ENCODE measurements at regions not wholly inside any gene's neighbourhood (a gene's known extent, or its start where the extent isn't known, plus 50 kb on each side); places are given as distances from the start of the nearest gene placed in this dataset.

DNA sequence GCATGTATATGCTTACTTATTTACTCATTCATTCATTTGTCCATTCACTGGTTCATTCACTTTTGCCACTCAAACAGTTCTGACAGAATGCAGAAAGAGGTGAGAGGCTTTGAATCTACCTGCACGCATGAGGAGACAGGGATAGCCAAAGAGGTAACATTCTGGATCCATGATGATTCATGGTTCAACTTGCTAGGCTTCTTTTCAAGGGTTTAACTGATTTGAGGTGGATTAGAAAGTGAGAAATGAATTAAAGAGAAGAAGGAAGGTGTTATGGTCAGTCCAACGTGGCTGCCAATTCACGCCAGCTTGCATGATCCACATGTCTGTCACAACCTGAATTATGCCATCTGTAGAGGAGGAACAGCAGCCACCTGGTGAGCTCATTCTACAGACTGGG lies 260.6 kb downstream of the ARRDC4 start:
- TF ChIP-seq, protein P1, sequence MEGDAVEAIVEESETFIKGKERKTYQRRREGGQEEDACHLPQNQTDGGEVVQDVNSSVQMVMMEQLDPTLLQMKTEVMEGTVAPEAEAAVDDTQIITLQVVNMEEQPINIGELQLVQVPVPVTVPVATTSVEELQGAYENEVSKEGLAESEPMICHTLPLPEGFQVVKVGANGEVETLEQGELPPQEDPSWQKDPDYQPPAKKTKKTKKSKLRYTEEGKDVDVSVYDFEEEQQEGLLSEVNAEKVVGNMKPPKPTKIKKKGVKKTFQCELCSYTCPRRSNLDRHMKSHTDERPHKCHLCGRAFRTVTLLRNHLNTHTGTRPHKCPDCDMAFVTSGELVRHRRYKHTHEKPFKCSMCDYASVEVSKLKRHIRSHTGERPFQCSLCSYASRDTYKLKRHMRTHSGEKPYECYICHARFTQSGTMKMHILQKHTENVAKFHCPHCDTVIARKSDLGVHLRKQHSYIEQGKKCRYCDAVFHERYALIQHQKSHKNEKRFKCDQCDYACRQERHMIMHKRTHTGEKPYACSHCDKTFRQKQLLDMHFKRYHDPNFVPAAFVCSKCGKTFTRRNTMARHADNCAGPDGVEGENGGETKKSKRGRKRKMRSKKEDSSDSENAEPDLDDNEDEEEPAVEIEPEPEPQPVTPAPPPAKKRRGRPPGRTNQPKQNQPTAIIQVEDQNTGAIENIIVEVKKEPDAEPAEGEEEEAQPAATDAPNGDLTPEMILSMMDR (IDR thresholded peaks at IDR 0.05; ENCODE audit: low read depth, low read length, missing control alignments): no peak
- no peaks in the 10 kb centered on the region for H3K36me3 ChIP-seq (replicated peaks)
- H3K4me3 ChIP-seq (ENCODE audit: low read depth, low read length): no peak overlapping the region
- no peak overlapping the region for H3K27ac ChIP-seq
- DNase-seq: no peak
- in situ Hi-C loops (cut with HindIII; ENCODE audit: low pct_ligation_motif_present, low sequenced_read_pairs): no loop called here
- H3K27me3 ChIP-seq (replicated peaks): no peaks in the 10 kb centered on the region

DNA sequence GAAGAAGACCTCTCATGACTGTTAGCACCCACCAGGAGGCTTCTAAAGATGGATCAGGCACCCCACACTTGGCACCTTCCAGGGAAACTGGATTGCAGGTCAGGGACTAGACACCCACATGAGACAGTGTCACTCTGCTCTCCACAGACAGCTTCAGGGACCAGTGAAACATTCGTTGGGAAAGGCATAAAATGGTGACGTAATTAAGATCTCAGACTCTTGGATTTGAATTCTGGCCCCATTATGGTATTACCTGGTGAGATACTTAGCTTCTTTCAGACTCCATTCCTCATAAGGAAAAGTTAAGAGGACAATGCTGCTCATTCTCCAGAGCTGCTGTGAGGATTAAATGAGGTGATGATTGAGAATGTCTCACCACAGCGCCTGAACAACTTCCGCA lies 261.1 kb downstream of the ARRDC4 start:
- Histone ChIP-seq H3K27ac (no peak overlapping the region), H3K36me3 (replicated peaks) (no peaks in the 10 kb centered on the region), H3K4me3 (ENCODE audit: low read depth, low read length) (no peak overlapping the region), H3K27me3 (replicated peaks) (no peaks in the 10 kb centered on the region)
- DNase-seq: no peak
- in situ Hi-C loops (cut with HindIII; ENCODE audit: low pct_ligation_motif_present, low sequenced_read_pairs): no loop called here
- TF ChIP-seq, protein P1 (IDR thresholded peaks at IDR 0.05; ENCODE audit: low read depth, low read length, missing control alignments): no peak

DNA sequence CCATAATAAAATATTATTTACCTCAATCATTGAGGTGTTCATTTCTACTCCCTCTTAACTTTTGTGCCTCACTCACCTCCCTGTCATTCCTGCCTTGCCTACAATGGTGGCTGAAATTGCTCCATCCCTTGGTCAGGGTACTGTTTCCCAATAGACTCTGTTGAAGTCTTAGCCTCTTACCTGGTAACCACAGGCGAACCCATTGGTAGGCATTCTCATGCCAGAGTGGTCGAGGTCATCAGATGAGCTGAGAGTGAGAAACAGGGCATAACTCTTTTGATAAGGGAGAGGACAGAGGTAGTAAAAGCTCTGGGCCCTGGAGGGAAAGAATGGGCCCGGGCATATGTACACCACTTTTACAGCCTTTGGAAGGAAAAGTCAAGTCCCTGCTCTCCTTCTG lies 265.6 kb downstream of the ARRDC4 start:
- no peak for DNase-seq
- in situ Hi-C loops (cut with HindIII; ENCODE audit: low pct_ligation_motif_present, low sequenced_read_pairs): no loop called here
- TF ChIP-seq, protein P1 (IDR thresholded peaks at IDR 0.05; ENCODE audit: low read depth, low read length, missing control alignments): no peak
- no peaks in the 10 kb centered on the region for H3K36me3 ChIP-seq (replicated peaks)
- H3K4me3 ChIP-seq (ENCODE audit: low read depth, low read length): no peak overlapping the region
- no peaks in the 10 kb centered on the region for H3K27me3 ChIP-seq (replicated peaks)
- no peak overlapping the region for H3K27ac ChIP-seq

DNA sequence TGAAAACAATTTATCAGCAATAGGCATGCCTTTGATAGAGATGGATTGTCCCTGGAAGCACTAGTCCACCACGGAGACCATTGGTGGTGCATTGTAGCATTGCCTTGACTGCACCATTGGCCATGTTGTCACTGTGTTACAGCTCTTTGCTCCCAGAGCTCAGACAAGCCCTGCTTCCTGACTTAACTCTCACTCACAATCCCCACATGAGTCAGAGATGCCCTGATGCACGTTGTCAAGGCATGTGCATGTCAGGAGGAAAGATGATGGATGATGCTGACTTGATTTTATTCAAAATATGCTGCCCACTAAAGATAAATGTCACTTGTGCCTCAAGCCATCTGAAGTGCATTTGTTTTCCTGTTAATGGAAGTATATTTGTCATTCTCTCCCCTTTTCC lies 266.1 kb downstream of the ARRDC4 start:
- DNase-seq: no peak
- Histone ChIP-seq H3K4me3 (ENCODE audit: low read depth, low read length) (no peak overlapping the region), H3K27me3 (replicated peaks) (no peaks in the 10 kb centered on the region), H3K36me3 (replicated peaks) (no peaks in the 10 kb centered on the region), H3K27ac (no peak overlapping the region)
- TF ChIP-seq, protein P1 (IDR thresholded peaks at IDR 0.05; ENCODE audit: low read depth, low read length, missing control alignments): no peak
- in situ Hi-C loops (cut with HindIII; ENCODE audit: low pct_ligation_motif_present, low sequenced_read_pairs): no loop called here

DNA sequence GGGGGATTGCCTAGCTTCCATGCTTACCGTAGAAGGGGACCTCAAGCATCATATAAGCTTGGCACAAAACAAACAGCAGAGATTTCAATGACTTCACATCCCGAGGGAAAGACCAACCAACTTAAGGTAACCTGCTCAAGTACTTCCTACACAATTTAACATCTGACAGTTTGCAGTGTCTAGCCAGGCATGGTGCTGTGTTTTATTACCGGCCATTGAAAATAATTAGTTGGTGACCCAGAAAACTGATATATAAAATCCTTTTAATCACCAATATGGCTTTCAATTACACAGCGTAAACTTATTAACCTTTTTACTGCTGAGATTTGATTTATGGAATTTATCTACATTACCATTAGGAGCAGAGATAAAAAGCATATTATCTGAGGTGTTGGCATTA lies 268.3 kb downstream of the ARRDC4 start:
- TF ChIP-seq, protein P1 (IDR thresholded peaks at IDR 0.05; ENCODE audit: low read depth, low read length, missing control alignments): no peak
- no peak overlapping the region for H3K4me3 ChIP-seq (ENCODE audit: low read depth, low read length)
- no peaks in the 10 kb centered on the region for H3K27me3 ChIP-seq (replicated peaks)
- H3K36me3 ChIP-seq (replicated peaks): no peaks in the 10 kb centered on the region
- no peak for DNase-seq
- in situ Hi-C loops (cut with HindIII; ENCODE audit: low pct_ligation_motif_present, low sequenced_read_pairs): no loop called here
- H3K27ac ChIP-seq: no peak overlapping the region

DNA sequence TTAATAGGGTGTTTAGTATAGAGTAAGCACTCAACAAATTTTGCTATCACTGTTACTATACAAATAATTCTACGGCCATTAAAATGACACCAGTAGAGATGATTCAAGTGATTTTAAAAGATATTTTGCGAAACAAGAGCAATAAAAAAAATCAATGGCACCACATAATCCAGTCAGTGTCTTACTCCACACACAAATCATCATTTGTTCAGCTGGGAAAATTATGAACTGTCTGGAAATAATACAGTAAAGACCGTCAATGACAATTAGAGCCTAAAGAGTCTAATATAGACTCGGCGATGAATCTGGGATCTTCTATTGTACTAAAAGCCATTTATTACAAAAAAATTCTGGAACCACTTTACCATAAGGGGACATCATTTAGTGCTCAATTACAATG lies 270.5 kb downstream of the ARRDC4 start:
- Histone ChIP-seq H3K27ac (no peak overlapping the region), H3K27me3 (replicated peaks) (no peaks in the 10 kb centered on the region), H3K36me3 (replicated peaks) (no peaks in the 10 kb centered on the region), H3K4me3 (ENCODE audit: low read depth, low read length) (no peak overlapping the region)
- in situ Hi-C loops (cut with HindIII; ENCODE audit: low pct_ligation_motif_present, low sequenced_read_pairs): no loop called here
- TF ChIP-seq, protein P1 (IDR thresholded peaks at IDR 0.05; ENCODE audit: low read depth, low read length, missing control alignments): no peak
- DNase-seq: no peak
